ENCODE measurements at regions not wholly inside any gene's neighbourhood (a gene's known extent, or its start where the extent isn't known, plus 50 kb on each side); places are given as distances from the start of the nearest gene placed in this dataset.

- WGBS (ENCODE audit: insufficient coverage, low lambda C conversion rate), result 95% methylated on average over 4 of the region's 5 CpGs
- H3K4me3 ChIP-seq (ENCODE audit: low read length), result no peak overlapping the region
Measured at GRCh38 chr7:10799475-10799874, 174.2 kb upstream of the PHF14 start.

DNA sequence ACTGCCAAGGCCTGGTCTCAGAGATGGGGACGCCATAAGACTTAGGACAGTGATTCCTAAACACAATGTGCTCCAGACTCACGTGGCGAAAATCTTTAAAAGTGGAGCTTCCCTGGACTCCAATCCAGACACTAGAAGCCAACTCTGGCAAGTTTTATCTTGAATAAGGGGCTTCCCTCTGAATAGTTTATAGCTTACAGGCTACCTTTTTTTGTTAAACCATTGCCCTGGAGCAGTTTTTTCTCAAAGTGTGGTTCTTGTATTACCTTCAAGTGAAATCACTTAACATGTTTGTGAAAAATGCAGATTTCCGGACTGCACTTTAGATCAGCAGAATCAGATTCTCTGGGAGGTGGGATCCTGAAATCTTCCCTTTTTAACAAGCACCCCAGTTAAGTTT is 171.7 kb upstream of the PHF14 start:
- H3K9me3 ChIP-seq (ENCODE audit: control insufficient read depth, low read depth, low read length), result no peaks in the 10 kb centered on the region
- no peak overlapping the region for H3K4me3 ChIP-seq (ENCODE audit: low read length)
- DNase-seq, result no peak
- no peak overlapping the region for H3K27ac ChIP-seq (ENCODE audit: low read length)
- WGBS (ENCODE audit: insufficient coverage, low lambda C conversion rate), result 100% methylated on average over 1 of the region's 4 CpGs
- H3K36me3 ChIP-seq (ENCODE audit: control insufficient read depth, insufficient read depth, low read length), result no peaks in the 10 kb centered on the region
- no peaks in the 10 kb centered on the region for H3K27me3 ChIP-seq (ENCODE audit: control insufficient read depth, insufficient read depth, low read length)
- H3K4me1 ChIP-seq (ENCODE audit: control insufficient read depth, insufficient read depth, low read length), result no peaks in the 10 kb centered on the region

More at GRCh38 chr7:10799475-10799874, 174.2 kb upstream of the PHF14 start:
- no peak for DNase-seq
- Histone ChIP-seq H3K27me3 (ENCODE audit: control insufficient read depth, insufficient read depth, low read length) (no peaks in the 10 kb centered on the region), H3K4me1 (ENCODE audit: control insufficient read depth, insufficient read depth, low read length) (no peaks in the 10 kb centered on the region), H3K36me3 (ENCODE audit: control insufficient read depth, insufficient read depth, low read length) (no peaks in the 10 kb centered on the region), H3K27ac (ENCODE audit: low read length) (no peak overlapping the region), H3K9me3 (ENCODE audit: control insufficient read depth, low read depth, low read length) (no peaks in the 10 kb centered on the region)

DNA sequence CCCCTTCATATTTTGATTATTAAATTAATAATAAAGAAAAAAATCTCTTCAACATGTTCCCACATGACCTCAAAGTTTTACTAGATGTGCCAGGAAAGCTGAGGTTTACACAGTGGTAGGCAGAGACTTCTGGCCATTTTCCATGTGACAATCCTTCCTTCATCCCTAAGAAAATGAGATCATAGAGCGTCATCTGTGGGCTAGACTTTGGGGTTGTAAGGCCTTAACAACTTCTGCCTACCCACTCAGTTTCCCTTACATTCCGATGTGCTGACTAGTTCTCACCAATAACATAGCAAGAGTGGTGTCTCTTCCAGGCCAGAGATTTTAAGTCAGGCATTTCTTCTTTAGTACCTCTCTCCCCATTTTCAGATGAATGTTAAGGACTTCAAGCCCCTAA is 171.1 kb upstream of the PHF14 start:
- H3K27me3 ChIP-seq (ENCODE audit: control insufficient read depth, insufficient read depth, low read length), result no peaks in the 10 kb centered on the region
- WGBS (ENCODE audit: insufficient coverage, low lambda C conversion rate), result no CpG with 5 or more reads among the region's 2 CpGs
- no peaks in the 10 kb centered on the region for H3K9me3 ChIP-seq (ENCODE audit: control insufficient read depth, low read depth, low read length)
- no peak overlapping the region for H3K27ac ChIP-seq (ENCODE audit: low read length)
- H3K36me3 ChIP-seq (ENCODE audit: control insufficient read depth, insufficient read depth, low read length), result no peaks in the 10 kb centered on the region
- no peaks in the 10 kb centered on the region for H3K4me1 ChIP-seq (ENCODE audit: control insufficient read depth, insufficient read depth, low read length)
- DNase-seq, result no peak
- no peak overlapping the region for H3K4me3 ChIP-seq (ENCODE audit: low read length)

DNA sequence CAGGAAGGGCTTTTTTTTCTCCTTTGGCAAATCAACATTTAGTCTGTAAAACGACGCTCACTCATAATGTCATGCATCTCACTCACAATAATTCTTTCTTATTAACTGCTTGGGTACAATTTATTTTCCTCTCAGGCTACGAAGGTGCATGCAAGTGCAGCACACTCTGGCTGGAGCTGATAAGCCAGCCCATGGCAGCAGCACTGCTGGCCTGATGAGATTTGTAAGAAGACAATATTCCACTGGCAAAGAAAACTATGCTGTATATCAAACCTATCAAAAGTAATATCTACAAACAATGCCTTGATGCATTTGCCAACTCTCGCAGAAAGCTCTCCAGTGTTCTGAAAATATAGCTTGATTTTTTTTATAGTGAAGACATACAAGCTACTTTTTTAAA is 170.0 kb upstream of the PHF14 start:
- no peaks in the 10 kb centered on the region for H3K9me3 ChIP-seq (ENCODE audit: control insufficient read depth, low read depth, low read length)
- WGBS (ENCODE audit: insufficient coverage, low lambda C conversion rate), result 57% methylated on average over 1 of the region's 4 CpGs

GRCh38 chr7:10804770-10805169 is 168.9 kb upstream of the PHF14 start:
- no peaks in the 10 kb centered on the region for H3K27me3 ChIP-seq (ENCODE audit: control insufficient read depth, insufficient read depth, low read length)
- H3K4me1 ChIP-seq (ENCODE audit: control insufficient read depth, insufficient read depth, low read length), result no peaks in the 10 kb centered on the region
- no peak overlapping the region for H3K27ac ChIP-seq (ENCODE audit: low read length)
- H3K9me3 ChIP-seq (ENCODE audit: control insufficient read depth, low read depth, low read length), result no peaks in the 10 kb centered on the region
- no peak overlapping the region for H3K4me3 ChIP-seq (ENCODE audit: low read length)
- no peaks in the 10 kb centered on the region for H3K36me3 ChIP-seq (ENCODE audit: control insufficient read depth, insufficient read depth, low read length)
- WGBS (ENCODE audit: insufficient coverage, low lambda C conversion rate), result 100% methylated on average over 2 of the region's 5 CpGs
- no peak for DNase-seq

More for the DNA sequence above, 170.0 kb upstream of the PHF14 start:
- DNase-seq, result no peak
- H3K4me1 ChIP-seq (ENCODE audit: control insufficient read depth, insufficient read depth, low read length), result no peaks in the 10 kb centered on the region
- H3K27me3 ChIP-seq (ENCODE audit: control insufficient read depth, insufficient read depth, low read length), result no peaks in the 10 kb centered on the region
- no peak overlapping the region for H3K4me3 ChIP-seq (ENCODE audit: low read length)
- no peak overlapping the region for H3K27ac ChIP-seq (ENCODE audit: low read length)
- H3K36me3 ChIP-seq (ENCODE audit: control insufficient read depth, insufficient read depth, low read length), result no peaks in the 10 kb centered on the region

DNA sequence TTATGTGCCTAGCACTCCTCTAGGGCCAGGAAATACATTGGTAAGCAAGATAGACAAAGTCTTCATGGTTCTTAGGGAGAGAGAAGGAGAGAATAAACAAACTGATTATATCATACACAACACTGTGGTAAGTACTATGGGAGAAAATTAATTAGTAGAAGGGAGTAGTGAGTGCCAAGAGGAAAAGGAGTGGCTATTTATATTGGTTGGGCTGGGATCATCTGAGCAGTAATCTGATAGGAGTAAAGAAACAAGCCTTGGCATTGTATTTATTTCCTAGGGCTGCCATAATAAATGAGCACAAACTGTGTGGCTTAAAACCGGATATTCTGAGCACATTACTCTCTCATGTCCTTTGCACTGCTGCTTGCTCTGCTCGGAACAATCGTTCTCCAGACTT is 158.1 kb upstream of the PHF14 start:
- Histone ChIP-seq H3K27me3 (ENCODE audit: control insufficient read depth, insufficient read depth, low read length) (no peaks in the 10 kb centered on the region), H3K9me3 (ENCODE audit: control insufficient read depth, low read depth, low read length) (no peaks in the 10 kb centered on the region), H3K27ac (ENCODE audit: low read length) (no peak overlapping the region), H3K4me3 (ENCODE audit: low read length) (no peak overlapping the region), H3K4me1 (ENCODE audit: control insufficient read depth, insufficient read depth, low read length) (no peaks in the 10 kb centered on the region), H3K36me3 (ENCODE audit: control insufficient read depth, insufficient read depth, low read length) (no peaks in the 10 kb centered on the region)
- WGBS (ENCODE audit: insufficient coverage, low lambda C conversion rate), result 67% methylated on average over 3 of the region's 3 CpGs
- no peak for DNase-seq

DNA sequence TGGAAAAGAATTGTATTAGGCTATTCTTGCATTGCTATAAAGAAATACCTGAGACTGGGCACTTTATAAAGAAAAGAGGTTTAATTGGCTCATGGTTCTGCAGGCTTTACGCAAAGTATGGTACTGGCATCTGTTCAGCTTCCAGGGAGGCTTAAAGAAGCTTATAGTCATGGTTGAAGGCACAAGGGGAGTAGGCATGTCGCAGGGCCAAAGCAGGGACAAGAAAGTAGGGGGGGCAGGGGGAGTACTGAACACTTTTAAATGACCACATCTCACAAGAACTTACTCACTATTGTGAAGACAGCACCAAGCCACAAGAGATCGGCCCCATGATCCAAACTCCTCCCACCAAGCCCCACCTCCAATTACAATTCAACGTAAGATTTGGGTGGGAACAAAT is 152.5 kb upstream of the PHF14 start:
- Histone ChIP-seq H3K27me3 (ENCODE audit: control insufficient read depth, insufficient read depth, low read length) (no peaks in the 10 kb centered on the region), H3K27ac (ENCODE audit: low read length) (no peak overlapping the region), H3K36me3 (ENCODE audit: control insufficient read depth, insufficient read depth, low read length) (no peaks in the 10 kb centered on the region), H3K4me1 (ENCODE audit: control insufficient read depth, insufficient read depth, low read length) (no peaks in the 10 kb centered on the region), H3K4me3 (ENCODE audit: low read length) (no peak overlapping the region), H3K9me3 (ENCODE audit: control insufficient read depth, low read depth, low read length) (no peaks in the 10 kb centered on the region)
- no peak for DNase-seq
- 100% methylated on average over 1 of the region's 4 CpGs for WGBS (ENCODE audit: insufficient coverage, low lambda C conversion rate)

- WGBS (ENCODE audit: insufficient coverage, low lambda C conversion rate), result no CpG with 5 or more reads among the region's 1 CpG
- Histone ChIP-seq H3K9me3 (ENCODE audit: control insufficient read depth, low read depth, low read length) (no peaks in the 10 kb centered on the region), H3K4me3 (ENCODE audit: low read length) (no peak overlapping the region), H3K27me3 (ENCODE audit: control insufficient read depth, insufficient read depth, low read length) (no peaks in the 10 kb centered on the region), H3K27ac (ENCODE audit: low read length) (no peak overlapping the region), H3K4me1 (ENCODE audit: control insufficient read depth, insufficient read depth, low read length) (no peaks in the 10 kb centered on the region), H3K36me3 (ENCODE audit: control insufficient read depth, insufficient read depth, low read length) (no peaks in the 10 kb centered on the region)
- no peak for DNase-seq
Measured at GRCh38 chr7:10824154-10824553, 149.5 kb upstream of the PHF14 start.

DNA sequence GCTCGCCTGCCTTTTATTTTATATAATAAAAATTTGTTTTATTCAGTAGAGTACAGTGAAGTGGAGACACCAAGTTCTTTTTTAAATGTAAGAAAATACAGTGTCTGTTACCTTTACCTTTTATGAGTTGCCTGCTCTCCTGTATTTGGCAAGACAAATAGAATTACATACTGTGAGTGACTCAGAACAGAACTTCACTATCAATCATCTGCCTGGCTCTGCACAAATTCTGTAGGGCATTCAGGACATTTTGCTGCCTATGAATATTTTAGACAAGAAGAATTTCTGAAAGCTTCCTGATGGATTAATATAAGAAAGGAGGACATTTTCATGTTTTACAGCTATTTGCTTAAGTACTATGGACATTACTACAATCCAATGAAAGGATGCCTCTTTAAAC is 135.4 kb upstream of the PHF14 start:
- no peaks in the 10 kb centered on the region for H3K36me3 ChIP-seq (ENCODE audit: control insufficient read depth, insufficient read depth, low read length)
- no peak for DNase-seq
- no peaks in the 10 kb centered on the region for H3K27me3 ChIP-seq (ENCODE audit: control insufficient read depth, insufficient read depth, low read length)
- H3K4me3 ChIP-seq (ENCODE audit: low read length), result no peak overlapping the region
- no peak overlapping the region for H3K27ac ChIP-seq (ENCODE audit: low read length)
- H3K4me1 ChIP-seq (ENCODE audit: control insufficient read depth, insufficient read depth, low read length), result no peaks in the 10 kb centered on the region
- WGBS (ENCODE audit: insufficient coverage, low lambda C conversion rate), result 91% methylated on average over 1 of the region's 1 CpG
- H3K9me3 ChIP-seq (ENCODE audit: control insufficient read depth, low read depth, low read length), result no peaks in the 10 kb centered on the region

DNA sequence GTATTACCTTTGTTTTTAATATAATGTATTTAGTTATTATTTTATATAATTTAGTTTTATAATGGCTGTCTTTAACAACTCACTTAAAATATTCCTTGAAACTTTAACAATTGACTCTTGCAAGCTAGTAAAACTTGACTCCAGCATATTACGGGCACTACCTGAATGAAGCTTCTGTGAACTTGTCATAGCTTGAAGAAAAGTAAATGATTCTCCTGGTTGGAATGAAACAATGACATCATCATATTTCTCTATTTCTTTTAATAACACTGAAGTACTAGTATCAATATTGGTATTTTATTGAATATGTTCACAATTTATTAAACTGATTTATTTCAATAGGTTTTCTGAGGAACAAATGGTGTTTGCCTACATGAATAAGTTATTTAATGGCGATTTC is 128.4 kb upstream of the PHF14 start:
- H3K4me1 ChIP-seq (ENCODE audit: control insufficient read depth, insufficient read depth, low read length), result no peaks in the 10 kb centered on the region
- no peaks in the 10 kb centered on the region for H3K36me3 ChIP-seq (ENCODE audit: control insufficient read depth, insufficient read depth, low read length)
- H3K27me3 ChIP-seq (ENCODE audit: control insufficient read depth, insufficient read depth, low read length), result no peaks in the 10 kb centered on the region
- H3K9me3 ChIP-seq (ENCODE audit: control insufficient read depth, low read depth, low read length), result no peaks in the 10 kb centered on the region
- no CpG with 5 or more reads among the region's 2 CpGs for WGBS (ENCODE audit: insufficient coverage, low lambda C conversion rate)
- no peak overlapping the region for H3K27ac ChIP-seq (ENCODE audit: low read length)
- no peak for DNase-seq
- no peak overlapping the region for H3K4me3 ChIP-seq (ENCODE audit: low read length)

DNA sequence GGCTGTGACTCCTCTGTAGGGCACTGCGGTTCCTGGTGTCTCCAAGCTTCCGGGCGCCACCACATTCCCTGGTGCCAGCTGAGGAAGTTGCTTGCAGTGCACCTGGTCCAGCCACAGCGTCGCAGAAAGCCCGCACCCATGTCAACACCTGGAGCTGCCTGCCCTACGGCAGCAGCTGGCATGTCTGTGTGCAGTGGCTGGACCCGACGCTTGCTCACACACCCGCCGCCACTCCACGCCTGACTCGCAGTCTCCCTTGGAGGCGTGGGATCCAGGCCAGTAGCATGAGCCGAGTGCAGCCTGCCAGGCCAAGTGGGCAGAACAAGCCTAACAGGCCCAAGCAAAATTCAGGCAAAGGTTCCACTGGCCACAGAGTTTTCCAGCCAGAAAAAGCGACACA is 118.1 kb upstream of the PHF14 start:
- H3K27me3 ChIP-seq (ENCODE audit: control insufficient read depth, insufficient read depth, low read length), result no peaks in the 10 kb centered on the region
- no peak overlapping the region for H3K4me3 ChIP-seq (ENCODE audit: low read length)
- H3K27ac ChIP-seq (ENCODE audit: low read length), result no peak overlapping the region
- no peaks in the 10 kb centered on the region for H3K36me3 ChIP-seq (ENCODE audit: control insufficient read depth, insufficient read depth, low read length)
- no peaks in the 10 kb centered on the region for H3K9me3 ChIP-seq (ENCODE audit: control insufficient read depth, low read depth, low read length)
- no CpG with 5 or more reads among the region's 16 CpGs for WGBS (ENCODE audit: insufficient coverage, low lambda C conversion rate)
- no peak for DNase-seq
- no peaks in the 10 kb centered on the region for H3K4me1 ChIP-seq (ENCODE audit: control insufficient read depth, insufficient read depth, low read length)

Measured in large intestine (tissue), 3 donors.